HepG2 (cell line): ENCODE measurements at regions not wholly inside any gene's neighbourhood (a gene's known extent, or its start where the extent isn't known, plus 50 kb on each side); places are given as distances from the start of the nearest gene placed in this dataset.

ENCODE experiments used
- BCLAF1 ChIP-seq: fragments of 450-650 bp; IDR thresholded peaks from 2 replicates; pipeline ENCODE4 v1.6.1; 2017; ENCODE audit warnings: mild to moderate bottlenecking
- DMAP1 ChIP-seq: IDR thresholded peaks from 2 replicates; pipeline ENCODE4 v1.6.1; 2016
- FOSL2 ChIP-seq: sonication (generic); formaldehyde crosslinking; IDR thresholded peaks from 2 replicates; pipeline ENCODE4 v1.4.0; 2020; ENCODE audit warnings: missing genetic modification reagents
- GMEB2 ChIP-seq: IDR thresholded peaks from 2 replicates; pipeline ENCODE4 v1.6.1; 2016; ENCODE audit warnings: missing biosample characterization, missing genetic modification reagents, low read depth
- GPBP1L1 ChIP-seq: sonication (generic); formaldehyde crosslinking; IDR thresholded peaks from 2 replicates; pipeline ENCODE4 v1.5.0; 2020; ENCODE audit warnings: mild to moderate bottlenecking, missing genetic modification reagents
- KLF6 ChIP-seq: IDR thresholded peaks from 2 replicates; pipeline ENCODE4 v1.8.0; 2016; ENCODE audit warnings: missing biosample characterization, missing genetic modification reagents
- NFE2L1 ChIP-seq: sonication (generic); formaldehyde crosslinking; IDR thresholded peaks from 2 replicates; pipeline ENCODE4 v1.4.0; 2020; ENCODE audit warnings: missing genetic modification reagents, mild to moderate bottlenecking, borderline replicate concordance
- RFXANK ChIP-seq: IDR thresholded peaks from 2 replicates; pipeline ENCODE4 v1.6.1; 2016
- SNRNP70 ChIP-seq: fragments of 200-400 bp; formaldehyde crosslinking; IDR thresholded peaks from 2 replicates; pipeline ENCODE4 v1.6.1; 2017; ENCODE audit warnings: mild to moderate bottlenecking, low read depth, low read length, moderate library complexity
- TFDP2 ChIP-seq: sonication (generic); formaldehyde crosslinking; IDR thresholded peaks from 2 replicates; pipeline ENCODE4 v1.4.0; 2020; ENCODE audit warnings: missing genetic modification reagents
- ZBTB1 ChIP-seq: sonication (generic); formaldehyde crosslinking; IDR thresholded peaks from 2 replicates; pipeline ENCODE4 v1.4.0; 2020; ENCODE audit warnings: missing genetic modification reagents, borderline replicate concordance
- ZNF30 ChIP-seq: sonication (generic); formaldehyde crosslinking; IDR thresholded peaks from 2 replicates; pipeline ENCODE4 v1.5.0; 2020; ENCODE audit warnings: mild to moderate bottlenecking, missing genetic modification reagents
- ZNF547 ChIP-seq: sonication (generic); formaldehyde crosslinking; IDR thresholded peaks from 2 replicates; pipeline ENCODE4 v1.5.1; 2020; ENCODE audit warnings: mild to moderate bottlenecking, missing genetic modification reagents
- ZNF572 ChIP-seq: sonication (generic); formaldehyde crosslinking; IDR thresholded peaks from 2 replicates; pipeline ENCODE4 v1.5.1; 2020; ENCODE audit warnings: mild to moderate bottlenecking, missing genetic modification reagents
- ZNF646 ChIP-seq: sonication (generic); formaldehyde crosslinking; IDR thresholded peaks from 2 replicates; pipeline ENCODE4 v1.9.0; 2021; ENCODE audit warnings: mild to moderate bottlenecking, missing genetic modification reagents
- ZNF792 ChIP-seq: IDR thresholded peaks from 2 replicates; pipeline ENCODE4 v1.6.1; 2016

GRCh38 chr6:26216886-26217713, 129.9 kb downstream of the HFE start (continued):
- TF ChIP-seq GPBP1L1 (CRISPR knock-in tag) = no peak
- no peak for TF ChIP-seq BCLAF1
- no peak for TF ChIP-seq NFE2L1
- no peak; the same call in none of the 2 replicates for TF ChIP-seq TFDP2
- peak; percentile 25; the same call in 1 of the 2 replicates for TF ChIP-seq FOSL2 (CRISPR knock-in tag)
- TF ChIP-seq ZNF30 (CRISPR knock-in tag) = no peak
- TF ChIP-seq ZNF792 (CRISPR knock-in tag) = no peak; the same call in 1 of the 2 replicates
- peak; percentile 54 for TF ChIP-seq KLF6
- TF ChIP-seq GMEB2 (CRISPR knock-in tag) = no peak
- TF ChIP-seq SNRNP70 = no peak
- 0 out of 2 replicates have a peak, but pooled peaks have one; percentile 52 for TF ChIP-seq ZBTB1 (CRISPR knock-in tag)
- no peak; the same call in 1 of the 2 replicates for TF ChIP-seq ZNF547 (CRISPR knock-in tag)
- TF ChIP-seq ZNF646 (CRISPR knock-in tag) = no peak
- TF ChIP-seq DMAP1 (CRISPR knock-in tag) = peak; percentile 76
- TF ChIP-seq RFXANK (CRISPR knock-in tag) = 0 out of 2 replicates have a peak, but pooled peaks have one; percentile 6
- peak; percentile 75; the same call in 1 of the 2 replicates for TF ChIP-seq ZNF572 (CRISPR knock-in tag)
